Rectal smooth muscle tissue (tissue), 1 donor: ENCODE measurements at regions not wholly inside any gene's neighbourhood (a gene's known extent, or its start where the extent isn't known, plus 50 kb on each side); places are given as distances from the start of the nearest gene placed in this dataset.
"Not testable (repeated sequence)": the region's sequence is repeated elsewhere in the genome, so short reads cannot be mapped to it uniquely, and the experiment has no call there.

Experiments used
- H3K27ac ChIP-seq: one replicate; pipeline ENCODE4 v1.7.0; 2013; ENCODE audit warnings: low read depth, low read length, inconsistent platforms
- H3K27me3 ChIP-seq: one replicate; pipeline ENCODE4 v1.7.0; 2013; ENCODE audit warnings: low read length; ENCODE audit not compliant: control insufficient read depth, insufficient read depth
- H3K36me3 ChIP-seq: one replicate; pipeline ENCODE4 v1.7.0; 2013; ENCODE audit warnings: low read length; ENCODE audit not compliant: control insufficient read depth, insufficient read depth
- H3K4me1 ChIP-seq: one replicate; pipeline ENCODE4 v1.7.0; 2013; ENCODE audit warnings: low read length; ENCODE audit not compliant: control insufficient read depth, insufficient read depth
- H3K4me3 ChIP-seq: one replicate; pipeline ENCODE4 v1.7.0; 2013; ENCODE audit warnings: low read length
- H3K9ac ChIP-seq: one replicate; pipeline ENCODE4 v1.7.0; 2013; ENCODE audit warnings: low read length

GRCh38 chr6:100096341-100096740 is 102.3 kb upstream of the MCHR2 start:
- no peak overlapping the region for H3K27ac ChIP-seq
- no peak overlapping the region for H3K4me3 ChIP-seq
- H3K27me3 ChIP-seq, result no peaks in the 10 kb centered on the region
- H3K9ac ChIP-seq, result no peak overlapping the region
- no peaks in the 10 kb centered on the region for H3K4me1 ChIP-seq
- H3K36me3 ChIP-seq, result no peaks in the 10 kb centered on the region

- Histone ChIP-seq H3K27ac (no peak overlapping the region), H3K9ac (no peak overlapping the region), H3K4me3 (no peak overlapping the region), H3K4me1 (no peaks in the 10 kb centered on the region), H3K27me3 (no peaks in the 10 kb centered on the region), H3K36me3 (no peaks in the 10 kb centered on the region)
These were observed 99.4 kb upstream of the MCHR2 start for GRCh38 chr6:100093405-100093804.

GRCh38 chr6:100088009-100088408 is 94.0 kb upstream of the MCHR2 start:
- no peak overlapping the region for H3K9ac ChIP-seq

GRCh38 chr6:100084991-100085364 is 91.0 kb upstream of the MCHR2 start:
- no peaks in the 10 kb centered on the region for H3K36me3 ChIP-seq
- no peak overlapping the region for H3K9ac ChIP-seq
- no peak overlapping the region for H3K4me3 ChIP-seq
- no peaks in the 10 kb centered on the region for H3K4me1 ChIP-seq
- H3K27me3 ChIP-seq, result no peaks in the 10 kb centered on the region
- H3K27ac ChIP-seq, result no peak overlapping the region

More at GRCh38 chr6:100088009-100088408, 94.0 kb upstream of the MCHR2 start:
- Histone ChIP-seq H3K4me3 (no peak overlapping the region), H3K36me3 (no peaks in the 10 kb centered on the region), H3K27ac (no peak overlapping the region), H3K4me1 (no peaks in the 10 kb centered on the region), H3K27me3 (no peaks in the 10 kb centered on the region)

- no peaks in the 10 kb centered on the region for H3K4me1 ChIP-seq
- H3K27me3 ChIP-seq, result no peaks in the 10 kb centered on the region
- no peaks in the 10 kb centered on the region for H3K36me3 ChIP-seq
- H3K27ac ChIP-seq, result no peak overlapping the region
- no peak overlapping the region for H3K4me3 ChIP-seq
- H3K9ac ChIP-seq, result no peak overlapping the region
These were observed 90.4 kb upstream of the MCHR2 start for GRCh38 chr6:100084316-100084990.

- Histone ChIP-seq H3K4me3 (no peak overlapping the region), H3K27ac (no peak overlapping the region), H3K9ac (no peak overlapping the region), H3K36me3 (no peaks in the 10 kb centered on the region), H3K4me1 (no peaks in the 10 kb centered on the region), H3K27me3 (no peaks in the 10 kb centered on the region)
These were observed 84.5 kb upstream of the MCHR2 start for GRCh38 chr6:100078509-100078908.

GRCh38 chr6:100065348-100065747 is 71.3 kb upstream of the MCHR2 start:
- Histone ChIP-seq H3K9ac (no peak overlapping the region), H3K4me3 (no peak overlapping the region), H3K36me3 (no peaks in the 10 kb centered on the region), H3K4me1 (no peaks in the 10 kb centered on the region), H3K27ac (no peak overlapping the region), H3K27me3 (no peaks in the 10 kb centered on the region)

GRCh38 chr6:100062621-100063020 is 68.6 kb upstream of the MCHR2 start:
- H3K27me3 ChIP-seq, result no peaks in the 10 kb centered on the region
- no peaks in the 10 kb centered on the region for H3K36me3 ChIP-seq
- no peak overlapping the region for H3K9ac ChIP-seq
- H3K4me3 ChIP-seq, result no peak overlapping the region
- no peaks in the 10 kb centered on the region for H3K4me1 ChIP-seq
- no peak overlapping the region for H3K27ac ChIP-seq

- Histone ChIP-seq H3K27ac (no peak overlapping the region), H3K36me3 (no peaks in the 10 kb centered on the region), H3K4me3 (no peak overlapping the region), H3K9ac (no peak overlapping the region), H3K4me1 (no peaks in the 10 kb centered on the region), H3K27me3 (no peaks in the 10 kb centered on the region)
These were observed 63.9 kb upstream of the MCHR2 start for GRCh38 chr6:100057941-100058340.

- H3K4me1 ChIP-seq, result no peaks in the 10 kb centered on the region
- no peak overlapping the region for H3K9ac ChIP-seq
- H3K36me3 ChIP-seq, result no peaks in the 10 kb centered on the region
- no peak overlapping the region for H3K27ac ChIP-seq
- H3K27me3 ChIP-seq, result no peaks in the 10 kb centered on the region
- no peak overlapping the region for H3K4me3 ChIP-seq
These were observed 56.5 kb upstream of the MCHR2 start for GRCh38 chr6:100050550-100050949.

GRCh38 chr6:100043961-100044360 is 49.9 kb upstream of the MCHR2 start:
- H3K27ac ChIP-seq, H3K4me3 ChIP-seq, H3K4me1 ChIP-seq, H3K9ac ChIP-seq, H3K27me3 ChIP-seq, H3K36me3 ChIP-seq: not testable (repeated sequence)
